ENCODE measurements at regions not wholly inside any gene's neighbourhood (a gene's known extent, or its start where the extent isn't known, plus 50 kb on each side); places are given as distances from the start of the nearest gene placed in this dataset.
"Not testable (repeated sequence)": the region's sequence is repeated elsewhere in the genome, so short reads cannot be mapped to it uniquely, and the experiment has no call there.

DNA sequence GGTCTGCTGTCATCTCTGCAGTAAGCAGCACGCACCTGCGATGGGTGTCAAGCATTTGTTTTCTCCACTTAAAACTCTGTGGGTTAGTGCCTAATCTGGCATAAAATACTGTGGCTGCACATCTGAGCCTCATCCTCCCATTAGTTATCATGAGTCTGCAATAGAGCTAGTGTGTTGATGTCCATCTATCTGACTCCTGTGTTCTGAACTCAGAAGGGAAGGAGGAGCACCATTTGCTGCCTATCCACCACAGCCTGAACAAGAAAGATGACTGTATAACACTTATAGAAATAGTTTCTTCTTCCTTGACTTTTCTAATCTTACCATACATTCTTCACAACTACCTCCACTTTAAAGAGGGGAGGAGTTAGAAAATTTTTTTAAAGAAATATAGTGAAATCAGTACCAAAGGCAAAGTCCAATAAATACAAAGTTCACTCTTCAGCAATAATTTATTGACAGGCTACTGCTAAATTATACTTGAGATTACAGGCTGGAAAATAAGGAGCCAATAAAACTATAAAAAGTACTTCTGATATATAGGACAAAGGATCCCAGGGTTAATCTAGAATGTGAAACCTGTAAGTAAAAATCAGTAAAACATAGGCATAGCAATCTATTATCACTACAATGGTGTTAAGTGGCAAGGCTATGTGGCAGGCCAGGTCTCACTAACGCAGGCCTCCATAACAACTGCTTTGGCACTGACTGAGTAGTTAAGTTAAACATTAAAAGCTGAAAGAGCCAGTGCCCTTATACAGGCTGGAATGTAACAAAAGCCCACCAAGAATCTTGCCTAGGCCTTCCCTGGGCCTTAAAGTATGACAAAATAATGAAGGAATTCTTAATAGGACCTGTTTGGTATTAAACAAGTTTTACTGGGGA is 70.2 kb downstream of the LGALS9C start:
- not testable (repeated sequence) for H3K36me3 ChIP-seq (replicated peaks in 1 of 2; ENCODE audit: control insufficient read depth in 2 of 2, insufficient read depth in 2 of 2, low read length in 2 of 2); H2BK5ac ChIP-seq (ENCODE audit: low read length); H2AFZ ChIP-seq (ENCODE audit: low read length); H3K23ac ChIP-seq (ENCODE audit: low read depth, low read length, poor library complexity); H3K18ac ChIP-seq (ENCODE audit: low read length); H2BK15ac ChIP-seq (ENCODE audit: low read length); H2BK12ac ChIP-seq (ENCODE audit: low read length); H3K4ac ChIP-seq (ENCODE audit: low read length); H2AK5ac ChIP-seq (ENCODE audit: low read depth, low read length); H3K79me1 ChIP-seq (ENCODE audit: low read depth, low read length); H3K4me2 ChIP-seq (ENCODE audit: insufficient read depth, low read length, poor library complexity, severe bottlenecking); H3K27me3 ChIP-seq (ENCODE audit: control insufficient read depth in 3 of 3, insufficient read depth in 3 of 3, low read depth in 1 of 3, low read length in 3 of 3); H2BK120ac ChIP-seq (ENCODE audit: low read depth, low read length); H3K4me1 ChIP-seq (ENCODE audit: control insufficient read depth in 2 of 2, insufficient read depth in 1 of 2, low read depth in 1 of 2, low read length in 2 of 2); H3K9me3 ChIP-seq (replicated peaks in 1 of 2; ENCODE audit: control insufficient read depth in 2 of 2, insufficient read depth in 1 of 2, low read depth in 1 of 2, low read length in 2 of 2); H4K91ac ChIP-seq (ENCODE audit: low read depth, low read length, poor library complexity); H4K8ac ChIP-seq (ENCODE audit: low read depth, low read length); H3K4me3 ChIP-seq (ENCODE audit: low read length in 2 of 2); H3K27ac ChIP-seq (replicated peaks; ENCODE audit: low read length); H3K9ac ChIP-seq (ENCODE audit: low read depth, low read length, poor library complexity); DNase-seq (ENCODE audit: low spot score); H3K14ac ChIP-seq (ENCODE audit: low read length)
- no CpG with 5 or more reads among the region's 3 CpGs for WGBS, 2 donors (ENCODE audit: extremely low coverage in 2 of 2, insufficient read length in 2 of 2, insufficient replicate concordance in 1 of 2)

DNA sequence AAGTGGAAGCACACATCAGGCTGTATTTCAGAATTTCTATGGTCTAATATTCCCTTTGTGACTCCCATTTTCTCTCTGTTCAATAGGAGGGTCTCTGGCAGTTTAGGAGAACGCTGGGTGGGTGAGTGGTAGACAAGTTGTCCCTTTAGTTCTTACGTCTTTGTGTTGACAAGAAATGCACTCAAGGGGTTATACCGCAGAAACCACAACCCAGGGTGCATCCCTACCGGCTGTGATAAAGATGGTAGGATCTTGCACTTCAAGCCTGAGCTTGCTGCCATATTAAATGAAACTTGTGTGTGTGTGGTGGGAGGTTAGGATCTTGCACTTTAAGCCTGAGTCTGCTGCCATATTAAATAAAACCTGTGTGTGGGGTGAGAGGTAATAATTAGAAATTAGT is 80.5 kb downstream of the LGALS9C start:
- DNase-seq (ENCODE audit: low spot score); H2BK12ac ChIP-seq (ENCODE audit: low read length); H3K36me3 ChIP-seq (replicated peaks in 1 of 2; ENCODE audit: control insufficient read depth in 2 of 2, insufficient read depth in 2 of 2, low read length in 2 of 2); H2BK120ac ChIP-seq (ENCODE audit: low read depth, low read length); H3K14ac ChIP-seq (ENCODE audit: low read length); H3K27me3 ChIP-seq (ENCODE audit: control insufficient read depth in 3 of 3, insufficient read depth in 3 of 3, low read depth in 1 of 3, low read length in 3 of 3); H3K9ac ChIP-seq (ENCODE audit: low read depth, low read length, poor library complexity); H2AK5ac ChIP-seq (ENCODE audit: low read depth, low read length); H2BK5ac ChIP-seq (ENCODE audit: low read length); H3K9me3 ChIP-seq (replicated peaks in 1 of 2; ENCODE audit: control insufficient read depth in 2 of 2, insufficient read depth in 1 of 2, low read depth in 1 of 2, low read length in 2 of 2); H3K79me1 ChIP-seq (ENCODE audit: low read depth, low read length); H3K18ac ChIP-seq (ENCODE audit: low read length); H4K8ac ChIP-seq (ENCODE audit: low read depth, low read length); H2AFZ ChIP-seq (ENCODE audit: low read length); H3K27ac ChIP-seq (replicated peaks; ENCODE audit: low read length); H3K4me2 ChIP-seq (ENCODE audit: insufficient read depth, low read length, poor library complexity, severe bottlenecking); H3K4me3 ChIP-seq (ENCODE audit: low read length in 2 of 2); H4K91ac ChIP-seq (ENCODE audit: low read depth, low read length, poor library complexity); H3K4me1 ChIP-seq (ENCODE audit: control insufficient read depth in 2 of 2, insufficient read depth in 1 of 2, low read depth in 1 of 2, low read length in 2 of 2); H2BK15ac ChIP-seq (ENCODE audit: low read length); H3K4ac ChIP-seq (ENCODE audit: low read length); H3K23ac ChIP-seq (ENCODE audit: low read depth, low read length, poor library complexity): not testable (repeated sequence)
- no CpG with 5 or more reads among the region's 4 CpGs for WGBS, 2 donors (ENCODE audit: extremely low coverage in 2 of 2, insufficient read length in 2 of 2, insufficient replicate concordance in 1 of 2)

DNA sequence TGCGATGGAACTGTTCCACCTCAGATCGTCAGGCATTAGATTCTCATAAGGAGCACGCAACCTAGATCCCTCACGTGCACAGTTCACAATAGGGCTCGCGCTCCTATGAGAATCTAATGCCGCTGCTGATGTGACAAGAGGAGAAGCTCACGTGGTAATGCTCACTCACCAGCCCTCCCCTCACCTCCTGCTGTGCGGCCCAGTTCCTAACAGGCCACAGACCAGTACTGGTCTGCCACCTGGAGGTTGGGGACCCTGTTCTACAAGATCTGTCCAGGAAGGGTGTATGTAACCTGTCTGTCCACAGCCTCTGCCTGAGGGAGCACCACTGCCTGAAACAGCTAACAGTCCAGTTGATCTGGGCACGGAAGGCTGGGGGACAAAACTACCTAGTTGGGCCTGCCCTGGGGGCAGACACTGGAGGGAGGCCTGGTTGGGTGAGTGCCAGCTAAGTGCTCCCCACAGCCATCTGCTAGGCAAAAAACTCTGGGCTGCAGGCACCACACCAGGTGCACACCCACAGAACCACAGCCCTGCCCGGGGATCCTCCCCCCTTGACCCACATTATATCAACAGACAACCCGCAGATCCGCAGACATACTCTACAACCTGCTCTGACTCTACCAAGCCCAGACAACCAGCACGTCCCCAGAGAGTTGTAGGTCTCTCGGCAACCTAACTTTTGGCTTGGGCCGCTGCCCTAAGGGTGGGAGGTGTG is 80.7 kb downstream of the TBC1D28 start:
- H3K27ac ChIP-seq (replicated peaks; ENCODE audit: low read length); H4K8ac ChIP-seq (ENCODE audit: low read depth, low read length); DNase-seq (ENCODE audit: low spot score); H3K9ac ChIP-seq (ENCODE audit: low read depth, low read length, poor library complexity); H2BK120ac ChIP-seq (ENCODE audit: low read depth, low read length); H3K4me3 ChIP-seq (ENCODE audit: low read length in 2 of 2); H3K79me1 ChIP-seq (ENCODE audit: low read depth, low read length); H3K4ac ChIP-seq (ENCODE audit: low read length); H3K4me1 ChIP-seq (ENCODE audit: control insufficient read depth in 2 of 2, insufficient read depth in 1 of 2, low read depth in 1 of 2, low read length in 2 of 2); H2BK15ac ChIP-seq (ENCODE audit: low read length); H3K9me3 ChIP-seq (replicated peaks in 1 of 2; ENCODE audit: control insufficient read depth in 2 of 2, insufficient read depth in 1 of 2, low read depth in 1 of 2, low read length in 2 of 2); H2AK5ac ChIP-seq (ENCODE audit: low read depth, low read length); H3K36me3 ChIP-seq (replicated peaks in 1 of 2; ENCODE audit: control insufficient read depth in 2 of 2, insufficient read depth in 2 of 2, low read length in 2 of 2); H2BK12ac ChIP-seq (ENCODE audit: low read length); H4K91ac ChIP-seq (ENCODE audit: low read depth, low read length, poor library complexity); H3K23ac ChIP-seq (ENCODE audit: low read depth, low read length, poor library complexity); H2BK5ac ChIP-seq (ENCODE audit: low read length); H3K18ac ChIP-seq (ENCODE audit: low read length); H3K14ac ChIP-seq (ENCODE audit: low read length); H3K4me2 ChIP-seq (ENCODE audit: insufficient read depth, low read length, poor library complexity, severe bottlenecking); H3K27me3 ChIP-seq (ENCODE audit: control insufficient read depth in 3 of 3, insufficient read depth in 3 of 3, low read depth in 1 of 3, low read length in 3 of 3); H2AFZ ChIP-seq (ENCODE audit: low read length): not testable (repeated sequence)
- WGBS, 2 donors (ENCODE audit: extremely low coverage in 2 of 2, insufficient read length in 2 of 2, insufficient replicate concordance in 1 of 2) = no CpG with 5 or more reads among the region's 16 CpGs

DNA sequence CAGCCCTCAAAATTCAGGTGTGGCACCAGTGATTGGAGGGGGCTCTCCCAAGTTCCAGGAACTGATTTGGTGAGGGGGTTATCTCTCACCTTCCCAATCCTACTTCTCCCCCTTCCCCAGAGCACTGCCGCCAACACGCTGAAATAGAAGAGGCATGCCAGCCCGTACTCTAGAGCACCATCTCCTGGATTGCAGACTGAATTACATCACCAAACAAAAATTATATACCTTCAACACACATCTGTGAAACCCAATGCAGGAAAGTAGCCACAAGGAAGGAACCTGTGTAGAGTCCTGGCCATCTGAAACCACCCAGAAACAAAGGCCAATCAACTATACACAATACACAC is 80.1 kb downstream of the TBC1D28 start:
- H3K4ac ChIP-seq (ENCODE audit: low read length); H2BK15ac ChIP-seq (ENCODE audit: low read length); H3K9me3 ChIP-seq (replicated peaks in 1 of 2; ENCODE audit: control insufficient read depth in 2 of 2, insufficient read depth in 1 of 2, low read depth in 1 of 2, low read length in 2 of 2); H3K18ac ChIP-seq (ENCODE audit: low read length); H2BK120ac ChIP-seq (ENCODE audit: low read depth, low read length); H2AFZ ChIP-seq (ENCODE audit: low read length); H3K36me3 ChIP-seq (replicated peaks in 1 of 2; ENCODE audit: control insufficient read depth in 2 of 2, insufficient read depth in 2 of 2, low read length in 2 of 2); H3K4me1 ChIP-seq (ENCODE audit: control insufficient read depth in 2 of 2, insufficient read depth in 1 of 2, low read depth in 1 of 2, low read length in 2 of 2); H3K14ac ChIP-seq (ENCODE audit: low read length); H4K91ac ChIP-seq (ENCODE audit: low read depth, low read length, poor library complexity); H3K27me3 ChIP-seq (ENCODE audit: control insufficient read depth in 3 of 3, insufficient read depth in 3 of 3, low read depth in 1 of 3, low read length in 3 of 3); H3K27ac ChIP-seq (replicated peaks; ENCODE audit: low read length); H4K8ac ChIP-seq (ENCODE audit: low read depth, low read length); H3K79me1 ChIP-seq (ENCODE audit: low read depth, low read length); H3K9ac ChIP-seq (ENCODE audit: low read depth, low read length, poor library complexity); H2BK5ac ChIP-seq (ENCODE audit: low read length); H3K23ac ChIP-seq (ENCODE audit: low read depth, low read length, poor library complexity); H2BK12ac ChIP-seq (ENCODE audit: low read length); H2AK5ac ChIP-seq (ENCODE audit: low read depth, low read length); H3K4me2 ChIP-seq (ENCODE audit: insufficient read depth, low read length, poor library complexity, severe bottlenecking); H3K4me3 ChIP-seq (ENCODE audit: low read length in 2 of 2): not testable (repeated sequence)
- WGBS, 2 donors (ENCODE audit: extremely low coverage in 2 of 2, insufficient read length in 2 of 2, insufficient replicate concordance in 1 of 2) = no CpG with 5 or more reads among the region's 3 CpGs
- DNase-seq (ENCODE audit: low spot score) = peak; percentile 18
